HFF-Myc (cell line): ENCODE measurements at regions not wholly inside any gene's neighbourhood (a gene's known extent, or its start where the extent isn't known, plus 50 kb on each side); places are given as distances from the start of the nearest gene placed in this dataset.

Experiments
- DNase-seq: peaks from one replicate; pipeline ENCODE4 v3.0.0-alpha.2; 2011; ENCODE audit warnings: low read depth; ENCODE audit errors: extremely low read depth
- H3K4me3 ChIP-seq: replicated peaks from 2 replicates; pipeline ENCODE4 v1.5.1; 2011; ENCODE audit warnings: low read depth, mild to moderate bottlenecking, control low read depth, low read length
- CTCF ChIP-seq: IDR thresholded peaks from 2 replicates; pipeline ENCODE4 v1.5.1; 2012; ENCODE audit warnings: mild to moderate bottlenecking, low read depth, low read length, control low read depth; ENCODE audit errors: missing control alignments

GRCh38 chr14:98114946-98115345 is 1157.1 kb downstream of the BCL11B start:
- TF ChIP-seq CTCF, result no peak
- DNase-seq, result no peak
- H3K4me3 ChIP-seq, result no peak overlapping the region

- TF ChIP-seq CTCF, result no peak
- no peak overlapping the region for H3K4me3 ChIP-seq
- DNase-seq, result no peak
These were observed 1153.2 kb downstream of the BCL11B start for GRCh38 chr14:98118749-98119148.

GRCh38 chr14:98119739-98120138 is 1152.3 kb downstream of the BCL11B start:
- no peak for TF ChIP-seq CTCF
- no peak for DNase-seq
- no peak overlapping the region for H3K4me3 ChIP-seq

- no peak overlapping the region for H3K4me3 ChIP-seq
- TF ChIP-seq CTCF, result no peak
- DNase-seq, result no peak
These were observed 1151.0 kb downstream of the BCL11B start for GRCh38 chr14:98120831-98121464.

GRCh38 chr14:98122527-98122926 is 1149.5 kb downstream of the BCL11B start:
- no peak for DNase-seq
- no peak overlapping the region for H3K4me3 ChIP-seq
- no peak for TF ChIP-seq CTCF

GRCh38 chr14:98130691-98131090 is 1141.3 kb downstream of the BCL11B start:
- no peak for DNase-seq
- no peak for TF ChIP-seq CTCF
- H3K4me3 ChIP-seq, result no peak overlapping the region

GRCh38 chr14:98131406-98131805 is 1140.6 kb downstream of the BCL11B start:
- no peak for DNase-seq
- no peak overlapping the region for H3K4me3 ChIP-seq
- no peak for TF ChIP-seq CTCF
